HG02870 (cell line): ENCODE measurements at regions not wholly inside any gene's neighbourhood (a gene's known extent, or its start where the extent isn't known, plus 50 kb on each side); places are given as distances from the start of the nearest gene placed in this dataset.
"Not testable (repeated sequence)": the region's sequence is repeated elsewhere in the genome, so short reads cannot be mapped to it uniquely, and the experiment has no call there.

Experiments used
- ATAC-seq: cut with Tn5 transposase; IDR thresholded peaks from one replicate; pipeline ENCODE4 v1.9.1; 2021; ENCODE audit warnings: mild to moderate bottlenecking, moderate library complexity; ENCODE audit not compliant: unreplicated experiment

DNA sequence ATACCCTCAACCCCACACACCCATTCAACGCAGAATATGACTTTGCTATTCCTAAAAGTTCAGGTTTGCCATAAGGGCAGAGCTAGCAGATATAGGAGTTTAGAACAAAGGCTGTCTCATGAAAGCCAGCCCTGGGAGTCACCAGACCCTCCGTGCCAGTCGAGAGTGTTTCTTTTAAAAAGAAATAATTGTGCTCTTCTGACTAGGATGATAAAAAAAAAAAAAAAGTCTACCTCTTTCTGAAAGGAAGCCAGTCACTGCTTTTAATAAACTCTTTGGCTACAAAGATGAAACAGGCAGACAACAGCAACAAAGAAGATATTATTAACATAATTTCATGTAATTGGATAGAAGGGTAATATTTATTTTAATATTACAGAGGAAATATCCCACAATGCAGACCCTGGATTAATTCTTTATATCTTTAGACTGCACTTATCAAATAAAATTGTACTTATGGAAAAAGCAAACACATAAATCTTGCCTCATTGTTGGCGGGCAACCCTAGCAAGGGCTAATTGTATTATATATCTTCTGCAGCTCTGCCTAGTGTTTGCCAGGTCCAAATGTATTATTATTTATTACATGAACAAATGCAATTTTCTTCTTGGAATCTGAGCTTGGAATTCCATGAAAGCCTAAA lies 277.5 kb upstream of the DYNLRB2 start:
- ATAC-seq, result no peak

DNA sequence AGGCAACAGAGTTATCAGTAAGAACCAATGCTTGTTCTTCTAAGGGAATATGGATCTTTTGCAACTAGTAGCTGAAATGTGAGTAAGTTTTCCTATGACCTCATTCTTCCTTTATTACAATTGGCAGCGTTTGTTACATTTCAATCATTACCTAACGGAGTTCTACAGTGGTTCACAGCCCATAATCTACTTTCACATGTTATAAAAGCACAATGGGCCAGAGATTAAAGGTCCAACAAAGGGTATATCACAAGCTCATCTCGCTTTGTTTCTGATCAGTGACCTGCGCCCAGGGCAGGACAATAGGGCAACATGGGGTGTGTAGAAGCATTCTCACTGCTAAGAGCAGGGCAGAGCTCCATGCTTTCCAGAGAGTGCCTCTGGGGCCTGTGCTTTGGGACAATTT lies 279.9 kb upstream of the DYNLRB2 start:
- ATAC-seq, result no peak

DNA sequence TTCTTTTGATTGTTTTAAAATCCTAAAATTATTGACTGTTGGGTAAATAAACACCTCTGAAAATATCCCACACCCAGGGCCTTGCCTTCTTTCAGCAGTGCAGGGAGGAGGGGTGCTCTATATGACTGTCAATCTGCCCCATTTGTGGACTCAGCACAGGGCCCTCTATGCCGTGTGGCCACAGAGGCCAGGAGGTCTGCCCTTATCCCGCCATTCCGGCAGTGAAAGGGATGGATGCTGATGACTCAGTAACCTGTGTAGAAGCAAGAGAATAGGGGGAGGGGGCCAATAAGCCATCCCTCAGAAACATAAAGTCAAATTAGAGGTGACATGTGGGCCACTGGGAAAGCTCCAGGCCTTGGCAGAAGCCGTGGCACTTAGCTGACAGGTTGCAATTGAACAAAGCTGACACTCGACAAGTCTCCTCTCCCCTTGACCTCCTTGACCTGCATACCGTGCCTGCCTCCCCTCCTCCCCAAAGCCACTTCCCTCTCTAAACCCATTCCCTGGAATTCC lies 281.4 kb upstream of the DYNLRB2 start:
- ATAC-seq, result no peak

DNA sequence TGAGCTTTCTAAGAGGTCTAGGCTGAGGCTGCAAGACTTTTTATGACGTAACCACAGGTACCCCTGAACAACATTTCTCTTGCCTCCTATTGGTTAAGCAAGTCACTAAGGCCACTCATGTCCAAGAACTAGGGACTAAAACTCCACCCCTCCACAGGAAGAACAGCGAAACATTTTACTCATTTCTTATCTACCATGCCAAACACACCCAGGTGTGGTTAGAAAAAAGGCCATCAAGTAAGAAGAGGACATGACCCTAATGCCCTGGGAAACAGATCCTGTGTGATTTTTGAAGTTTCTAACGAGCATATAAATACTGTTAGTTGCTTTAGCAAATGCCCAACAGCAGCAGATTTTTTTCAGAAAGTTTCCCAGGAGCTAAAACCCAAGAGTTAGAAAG lies 282.4 kb upstream of the DYNLRB2 start:
- no peak for ATAC-seq

DNA sequence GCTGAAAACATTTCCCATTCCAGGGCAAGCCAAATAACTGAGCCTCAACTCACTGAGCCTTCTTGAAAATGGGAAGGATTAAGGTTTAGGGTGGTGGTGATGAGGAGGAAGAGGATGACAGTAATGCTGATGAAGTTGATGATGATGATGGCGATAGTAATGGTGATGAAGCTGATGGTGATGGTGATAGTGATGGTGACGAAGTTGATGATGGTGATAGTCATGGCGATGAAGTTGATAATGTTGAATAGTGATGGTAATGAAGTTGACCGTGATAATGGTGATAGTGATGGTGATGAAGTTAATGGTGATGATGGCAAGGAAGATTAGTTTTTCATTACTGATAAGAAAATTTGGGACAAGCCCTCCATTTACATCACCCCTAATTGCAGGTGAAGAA lies 285.8 kb upstream of the DYNLRB2 start:
- ATAC-seq, result no peak

DNA sequence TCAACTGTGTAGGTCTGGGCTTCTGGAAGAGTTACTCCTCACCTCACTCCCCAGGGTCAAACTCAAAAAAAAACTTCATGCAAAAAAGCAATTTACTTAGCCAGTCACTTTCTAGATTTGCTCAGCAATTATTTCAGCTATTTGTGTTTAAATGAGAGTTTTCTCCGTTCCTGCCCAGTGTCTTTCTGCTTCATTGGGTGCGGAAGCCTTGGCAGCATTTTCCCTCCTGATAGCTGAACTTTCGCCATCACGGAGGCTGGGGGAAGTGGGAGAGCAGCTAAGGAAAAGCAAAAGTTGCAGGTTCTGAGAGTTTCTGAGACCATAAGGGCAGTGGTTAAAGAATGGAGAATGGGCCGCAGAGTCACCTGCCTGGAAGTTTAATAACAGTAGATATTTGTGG lies 287.1 kb upstream of the DYNLRB2 start:
- ATAC-seq, result no peak

DNA sequence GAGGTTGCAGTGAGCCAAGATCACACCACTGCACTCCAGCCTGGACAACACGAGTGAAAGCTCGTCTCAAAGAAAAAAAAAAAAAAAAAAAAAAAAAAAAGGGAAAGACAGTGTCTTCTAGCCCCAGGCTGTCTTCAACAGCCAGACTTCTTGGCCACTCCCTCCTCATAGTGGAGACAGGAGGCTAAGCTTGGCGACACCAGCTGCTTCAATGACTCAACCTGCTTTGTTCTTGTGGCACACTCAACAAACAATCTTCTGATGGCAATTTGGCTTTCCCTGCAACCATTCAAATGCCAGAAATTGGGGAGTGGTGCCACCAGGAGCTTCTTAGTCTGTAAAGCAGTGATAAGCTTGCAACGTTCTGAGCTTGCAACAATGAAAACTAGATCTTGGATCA lies 290.4 kb upstream of the DYNLRB2 start:
- no peak for ATAC-seq

DNA sequence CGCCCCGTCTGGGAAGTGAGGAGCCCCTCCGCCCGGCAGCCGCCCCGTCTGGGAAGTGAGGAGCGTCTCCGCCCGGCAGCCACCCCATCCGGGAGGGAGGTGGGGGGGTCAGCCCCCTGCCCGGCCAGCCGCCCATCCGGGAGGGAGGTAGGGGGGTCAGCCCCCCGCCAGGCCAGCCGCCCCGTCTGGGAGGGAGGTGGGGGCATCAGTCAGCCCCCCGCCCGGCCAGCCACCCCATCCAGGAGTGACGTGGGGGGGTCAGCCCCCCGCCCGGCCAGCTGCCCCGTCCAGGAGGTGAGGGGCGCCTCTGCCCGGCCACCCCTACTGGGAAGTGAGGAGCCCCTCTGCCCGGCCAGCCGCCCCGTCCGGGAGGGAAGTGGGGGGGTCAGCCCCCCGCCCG lies 297.5 kb upstream of the DYNLRB2 start:
- not testable (repeated sequence) for ATAC-seq

DNA sequence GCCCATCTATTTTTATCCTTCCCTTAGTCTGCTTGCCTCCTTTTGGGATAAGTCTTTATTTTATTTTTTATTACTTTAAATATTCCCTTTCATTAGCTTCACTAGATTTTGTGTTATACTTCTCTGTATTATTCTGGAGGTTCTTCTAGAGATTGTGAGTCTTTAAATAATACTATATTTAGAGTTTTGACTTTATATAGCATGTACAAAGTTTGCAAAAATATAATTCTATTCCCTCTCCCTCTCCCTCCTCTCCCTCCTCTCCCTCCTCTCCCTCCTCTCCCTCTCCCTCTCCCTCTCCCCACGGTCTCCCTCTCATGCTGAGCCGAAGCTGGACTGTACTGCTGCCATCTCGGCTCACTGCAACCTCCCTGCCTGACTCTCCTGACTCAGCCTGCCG lies 298.5 kb upstream of the DYNLRB2 start:
- ATAC-seq, result not testable (repeated sequence)

DNA sequence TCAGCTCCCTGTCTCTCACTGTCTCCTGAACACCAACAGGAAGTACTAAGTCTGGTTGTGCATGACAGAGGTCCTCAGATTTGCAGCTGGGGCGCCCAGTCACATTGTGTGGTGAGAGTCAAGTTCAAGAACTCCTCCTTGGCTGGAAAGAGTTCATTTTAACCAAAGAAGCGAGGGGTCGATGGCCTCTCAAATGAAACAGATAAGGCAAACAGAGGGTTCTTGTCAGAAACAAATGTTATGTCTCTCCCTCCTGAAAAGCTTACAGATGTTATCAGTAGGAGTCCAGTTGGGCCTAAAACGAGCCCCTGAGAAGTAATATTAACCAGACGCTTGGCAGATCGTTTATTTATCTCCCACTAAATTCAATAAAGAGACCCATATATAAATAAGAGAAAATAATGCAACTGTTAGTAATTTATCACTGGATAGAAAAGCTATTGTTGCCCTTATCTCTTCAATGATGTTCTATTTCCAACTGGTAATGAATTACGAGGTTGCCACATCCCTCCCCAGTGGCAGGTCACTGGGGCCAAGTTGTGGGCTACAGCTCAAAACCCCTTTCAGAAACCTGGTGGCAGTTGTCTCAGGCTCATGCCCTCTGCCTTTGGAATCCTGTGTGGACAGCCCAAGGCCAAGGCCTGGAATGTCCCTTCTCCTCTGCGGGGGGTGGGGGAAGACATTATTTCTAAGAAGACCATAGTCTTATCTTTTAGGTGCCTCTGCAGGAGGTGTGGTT lies 307.5 kb upstream of the DYNLRB2 start:
- ATAC-seq, result no peak

DNA sequence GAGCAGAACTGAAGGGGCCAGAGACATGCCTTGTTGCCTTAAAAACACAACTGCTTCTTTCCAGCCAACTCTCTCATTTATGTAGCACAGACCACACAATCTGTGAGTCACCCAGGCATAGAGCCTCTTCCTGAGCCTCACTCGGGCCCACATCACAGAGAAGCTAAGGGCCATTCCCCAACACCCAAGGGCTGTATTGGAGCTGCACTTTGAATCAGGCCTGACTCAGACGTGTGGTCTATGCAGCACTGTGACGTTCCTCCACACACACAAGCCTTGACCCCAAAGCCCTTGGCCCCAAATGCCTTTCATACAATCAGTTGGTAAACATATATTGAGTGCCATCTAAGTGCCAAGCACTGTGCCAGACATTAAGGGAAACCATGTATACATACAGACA lies 308.9 kb upstream of the DYNLRB2 start:
- ATAC-seq, result peak; percentile 95

DNA sequence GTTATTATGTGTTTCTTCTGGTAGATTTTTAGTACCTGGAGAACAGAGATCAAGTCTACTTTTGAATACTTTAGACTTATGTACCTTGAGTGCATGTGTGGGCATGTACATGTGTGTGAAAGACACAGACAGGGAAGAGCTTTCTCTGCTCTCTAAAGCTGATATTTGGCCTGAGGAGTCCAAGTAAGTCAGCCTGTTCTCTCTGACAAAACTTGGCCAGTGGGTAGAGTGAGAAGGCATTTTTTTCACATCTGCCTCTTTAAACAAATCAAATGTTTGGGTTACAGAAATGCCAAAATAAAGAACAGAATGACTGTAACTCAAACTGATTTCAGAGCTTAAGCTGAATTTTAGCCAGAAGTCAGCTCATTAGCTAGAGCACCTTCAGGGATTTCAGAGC lies 309.7 kb upstream of the DYNLRB2 start:
- no peak for ATAC-seq

DNA sequence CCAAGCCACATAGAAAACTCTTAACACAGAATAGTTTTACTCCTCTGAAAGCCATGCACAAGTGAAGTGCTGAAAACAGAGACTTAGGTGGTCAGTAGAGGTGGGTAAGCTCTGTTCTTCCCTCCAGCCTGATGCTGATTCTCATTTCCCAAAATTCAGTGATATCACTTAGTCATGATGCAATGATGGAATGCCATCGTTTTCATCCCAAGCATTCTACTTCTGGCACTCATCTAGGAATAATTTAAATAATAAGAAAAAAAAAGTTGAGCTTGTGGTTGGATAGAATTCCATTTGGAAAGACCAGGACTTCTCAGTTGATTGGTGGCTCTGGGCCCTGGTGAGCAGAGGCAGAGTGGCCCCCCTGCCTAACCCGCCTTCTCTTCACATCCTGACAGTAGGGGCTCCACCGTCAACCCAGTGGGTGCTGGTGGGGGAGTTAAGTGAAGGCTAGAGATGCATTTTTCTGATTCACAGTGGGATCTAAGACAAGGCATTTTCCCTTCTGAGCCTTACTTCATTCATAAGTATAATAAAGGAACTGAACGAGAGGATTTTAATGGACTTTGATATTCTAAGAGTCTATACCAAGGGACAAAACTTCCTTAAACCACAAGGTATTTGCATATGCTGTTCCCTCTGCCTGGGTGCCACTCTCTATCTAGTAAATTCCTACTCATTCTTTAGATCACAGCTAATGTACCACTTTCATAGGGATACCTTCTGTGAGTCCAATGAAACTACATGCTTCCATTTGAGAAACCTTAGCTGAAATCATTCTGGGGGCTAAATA lies 310.3 kb upstream of the DYNLRB2 start:
- no peak for ATAC-seq

DNA sequence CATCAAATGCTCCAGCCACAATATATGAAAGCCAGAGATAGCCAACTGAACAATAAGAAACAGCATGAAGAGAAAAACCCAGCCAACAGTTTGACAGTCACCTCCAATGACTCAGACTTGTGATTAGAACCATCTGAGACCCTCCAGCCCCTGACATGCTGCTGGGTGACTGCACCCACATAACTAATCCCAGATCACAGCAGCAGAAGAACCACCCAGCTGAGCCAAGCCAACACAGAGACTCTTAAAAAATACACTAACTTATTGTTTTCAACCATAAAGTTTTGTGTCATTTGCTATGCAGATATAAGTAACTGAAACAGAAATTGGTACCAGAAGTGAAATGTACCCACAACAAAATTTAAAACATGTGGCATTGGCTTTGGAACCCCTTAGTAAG lies 314.3 kb upstream of the DYNLRB2 start:
- no peak for ATAC-seq

DNA sequence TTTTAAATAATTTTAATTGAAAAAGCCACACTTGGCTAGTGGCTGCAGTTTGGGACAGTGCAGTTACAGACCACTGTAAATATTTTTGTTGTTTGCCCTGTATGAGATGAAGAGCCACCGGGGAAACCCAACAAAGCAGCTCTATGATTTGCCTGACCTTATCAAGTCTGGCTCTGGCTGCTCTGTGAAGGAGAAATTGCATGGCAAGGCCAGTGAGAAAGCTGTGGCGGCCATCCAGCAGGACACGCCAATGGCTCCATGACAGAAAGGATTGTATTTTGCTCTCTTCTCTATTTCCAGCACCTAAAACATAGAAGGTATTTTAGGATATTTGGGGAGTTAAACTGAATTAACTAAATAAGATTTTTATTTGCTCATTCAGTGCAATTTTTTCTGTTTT lies 330.0 kb upstream of the DYNLRB2 start:
- ATAC-seq, result no peak

DNA sequence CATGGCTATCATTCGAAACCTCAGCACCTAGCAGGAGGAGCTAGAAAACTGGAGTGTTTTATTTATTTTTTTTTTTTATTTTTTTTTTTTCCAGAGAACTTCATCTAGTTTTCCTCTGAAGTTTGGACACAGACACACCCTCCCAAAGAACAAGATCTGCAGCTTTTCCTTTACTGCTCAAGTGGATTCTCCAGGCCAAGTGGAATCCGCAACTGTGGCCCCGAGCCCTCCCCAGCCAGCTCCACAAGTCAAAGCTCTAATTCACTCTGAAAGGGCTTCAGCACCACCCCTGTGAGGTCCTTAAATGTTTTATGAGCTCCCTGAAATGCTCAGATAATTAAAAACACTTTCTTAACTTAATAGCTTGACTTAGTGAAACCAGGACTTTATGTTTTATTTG lies 332.1 kb upstream of the DYNLRB2 start:
- ATAC-seq, result no peak

DNA sequence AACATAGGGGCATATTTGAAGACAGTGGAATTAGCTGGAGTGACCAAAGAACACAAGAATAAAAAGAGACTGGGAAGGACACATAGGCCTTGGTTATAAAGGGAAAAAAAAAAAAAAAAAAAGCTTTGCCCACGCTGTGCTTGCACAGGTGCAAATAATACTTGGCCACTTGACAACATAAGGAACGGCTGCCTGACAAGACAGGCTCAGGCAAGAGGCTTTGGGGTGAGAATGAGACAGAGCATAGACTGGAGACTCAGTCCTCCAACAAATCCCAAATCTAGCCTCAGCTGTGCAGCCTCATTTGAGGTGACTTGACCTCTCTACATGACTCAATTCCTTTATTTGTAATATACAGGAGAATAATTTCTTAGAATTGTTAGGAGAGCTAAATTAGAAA lies 332.8 kb upstream of the DYNLRB2 start:
- ATAC-seq, result no peak

DNA sequence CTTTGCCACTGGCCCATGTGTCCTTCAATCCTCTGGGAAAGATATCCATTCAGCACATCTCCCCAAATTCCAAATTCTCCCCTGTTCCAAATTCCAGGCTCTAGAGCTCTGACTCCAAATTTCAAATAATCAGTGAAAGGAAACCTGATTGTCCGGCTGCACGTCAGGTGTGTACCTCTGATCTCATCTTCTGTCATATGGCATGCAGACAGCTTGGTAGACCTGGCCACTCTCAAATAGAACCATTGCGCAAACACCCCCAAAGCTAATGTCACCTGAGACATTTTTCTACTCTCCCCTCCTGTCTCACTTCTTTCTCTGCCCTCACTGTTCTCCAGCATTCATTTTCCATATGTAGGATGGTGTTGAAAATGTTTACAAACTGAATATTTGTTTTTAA lies 337.0 kb upstream of the DYNLRB2 start:
- ATAC-seq, result no peak

DNA sequence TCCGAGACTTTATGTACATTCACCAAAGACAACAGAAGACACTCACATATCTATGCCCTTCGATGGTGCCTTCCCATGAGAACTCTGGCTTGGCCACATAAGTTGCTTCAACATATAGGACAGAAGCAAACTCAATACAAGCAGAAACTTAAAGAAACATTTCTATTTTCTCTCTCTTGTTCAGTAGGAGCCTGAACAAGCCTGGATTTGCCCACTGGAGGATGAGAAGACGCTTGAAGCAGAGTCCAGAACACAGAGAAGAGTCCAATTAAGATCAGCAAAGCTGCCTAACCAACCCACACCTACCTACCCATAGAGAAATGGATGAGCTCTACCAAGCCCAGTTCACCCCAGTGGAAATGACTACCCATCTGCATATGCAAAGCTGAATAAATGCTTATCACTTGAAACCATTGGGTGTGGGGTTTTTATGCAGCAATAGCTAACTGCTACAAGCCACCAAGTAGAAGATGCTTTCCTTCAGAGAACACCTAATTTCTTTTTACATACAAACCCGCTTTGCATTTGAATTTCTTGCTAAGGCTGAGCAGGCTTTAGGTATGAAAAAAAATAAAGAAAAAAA lies 337.9 kb upstream of the DYNLRB2 start:
- no peak for ATAC-seq

DNA sequence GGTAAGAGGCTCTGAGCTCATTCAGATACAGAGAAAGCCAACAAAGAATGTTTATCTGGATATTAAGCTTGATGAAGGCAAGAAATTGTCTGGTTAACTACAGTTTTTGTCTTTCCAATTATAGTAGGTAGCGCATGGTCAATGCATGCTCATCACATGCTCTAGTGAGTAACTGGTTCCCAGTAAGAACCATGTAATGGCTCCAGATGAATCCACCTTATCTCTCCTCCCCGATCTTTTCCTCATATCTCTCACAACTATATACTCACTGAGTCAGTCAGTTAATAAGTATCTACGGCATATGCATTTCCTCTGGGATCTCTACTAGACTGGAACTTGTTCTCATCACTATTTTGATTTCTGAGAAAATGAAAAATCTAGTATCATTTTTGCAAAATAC lies 340.7 kb upstream of the DYNLRB2 start:
- ATAC-seq, result no peak

DNA sequence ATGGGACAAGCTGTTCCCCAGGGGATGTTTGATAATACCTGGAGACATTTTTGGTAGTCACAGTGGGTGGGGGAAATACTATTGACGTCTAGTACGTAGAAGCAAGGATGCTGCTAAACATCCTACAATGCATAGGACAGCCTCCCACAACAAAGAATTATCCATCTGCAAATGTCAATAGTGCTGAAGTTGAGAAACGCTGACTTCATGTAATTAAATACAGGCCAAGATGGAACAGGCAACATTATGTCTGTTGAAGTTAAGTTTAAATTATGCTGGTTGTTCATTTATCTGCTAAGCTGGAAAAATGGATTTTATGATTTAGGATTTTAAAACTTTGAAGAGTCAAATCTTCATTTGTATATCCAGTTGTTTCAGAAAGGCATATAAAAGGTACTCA lies 341.2 kb upstream of the DYNLRB2 start:
- no peak for ATAC-seq
